Right atrium auricular region (tissue), 2 donors: ENCODE measurements at regions not wholly inside any gene's neighbourhood (a gene's known extent, or its start where the extent isn't known, plus 50 kb on each side); places are given as distances from the start of the nearest gene placed in this dataset.

Source experiments
- DNase-seq: peaks from one replicate; pipeline ENCODE4 v3.0.0-alpha.2; 2019; ENCODE audit warnings: low spot score
- H3K27ac ChIP-seq, 2 donors: fragments of 200-600 bp; sonication (generic); 1 replicate in 1 of 2; 2 replicates in 1 of 2; pipeline ENCODE4 v1.5.1; 2016 to 2019
- H3K27me3 ChIP-seq, 2 donors: fragments of 200-600 bp; sonication (generic); one replicate each; pipeline versions ENCODE4 v1.5.1 to v1.6.0; 2017 to 2019
- H3K36me3 ChIP-seq: fragments of 200-600 bp; sonication (generic); one replicate; pipeline ENCODE4 v1.5.1; 2016
- H3K4me1 ChIP-seq, 2 donors: fragments of 200-600 bp; sonication (generic); one replicate each; pipeline versions ENCODE4 v1.5.1 to v1.6.0; 2017 to 2019
- H3K4me3 ChIP-seq, 2 donors: fragments of 200-600 bp; sonication (generic); 1 replicate in 1 of 2; 2 replicates in 1 of 2; pipeline ENCODE4 v1.5.1; 2017 to 2019; ENCODE audit warnings: mild to moderate bottlenecking in 1 of 2, moderate library complexity in 1 of 2
- H3K9me3 ChIP-seq, 2 donors: fragments of 200-600 bp; sonication (generic); one replicate each; pipeline ENCODE4 v1.5.1; 2019
- CTCF ChIP-seq, 2 donors: fragments of 200-600 bp; sonication (generic); IDR thresholded peaks; one replicate each; pipeline ENCODE4 v1.5.1; 2019; ENCODE audit warnings: antibody characterized with exemption in 2 of 2

GRCh38 chr17:55580596-55581133 is 69.4 kb upstream of the SMIM36 start:
- no peaks in the 10 kb centered on the region for H3K27me3 ChIP-seq
- no peak overlapping the region for H3K27ac ChIP-seq
- TF ChIP-seq CTCF (IDR thresholded peaks at IDR 0.05): no peak
- H3K9me3 ChIP-seq: no peaks in the 10 kb centered on the region
- H3K4me3 ChIP-seq: no peak overlapping the region
- no peak for DNase-seq
- peaks cover 0 to 23% of the 10 kb centered on the region in 2 donors for H3K4me1 ChIP-seq
- no peaks in the 10 kb centered on the region for H3K36me3 ChIP-seq

- DNase-seq: no peak
- H3K36me3 ChIP-seq: no peaks in the 10 kb centered on the region
- H3K27me3 ChIP-seq: no peaks in the 10 kb centered on the region
- peak overlapping the region in 1 of 2 donors; percentile 38 for H3K4me3 ChIP-seq
- TF ChIP-seq CTCF (IDR thresholded peaks at IDR 0.05): no peak
- peaks cover 0 to 13% of the 10 kb centered on the region in 2 donors for H3K4me1 ChIP-seq
- peak overlapping the region; percentile 81 to 88 for H3K27ac ChIP-seq
- H3K9me3 ChIP-seq: no peaks in the 10 kb centered on the region
Measured at GRCh38 chr17:55577687-55578086, 66.4 kb upstream of the SMIM36 start.

- H3K4me3 ChIP-seq: peak overlapping the region in 1 of 2 donors; percentile 38
- H3K27ac ChIP-seq: peak overlapping the region; percentile 81 to 88
- H3K9me3 ChIP-seq: no peaks in the 10 kb centered on the region
- peak; percentile 78 for DNase-seq
- no peaks in the 10 kb centered on the region for H3K27me3 ChIP-seq
- H3K36me3 ChIP-seq: no peaks in the 10 kb centered on the region
- no peak for TF ChIP-seq CTCF (IDR thresholded peaks at IDR 0.05)
- H3K4me1 ChIP-seq: peaks cover 0 to 13% of the 10 kb centered on the region in 2 donors
Measured at GRCh38 chr17:55576996-55577586, 65.8 kb upstream of the SMIM36 start.

- H3K4me1 ChIP-seq: peaks cover 0 to 13% of the 10 kb centered on the region in 2 donors
- peak; percentile 81 for DNase-seq
Measured at GRCh38 chr17:55576237-55576995, 65.2 kb upstream of the SMIM36 start.

GRCh38 chr17:55575058-55575636 is 63.9 kb upstream of the SMIM36 start:
- Histone ChIP-seq H3K9me3 (no peaks in the 10 kb centered on the region), H3K27me3 (no peaks in the 10 kb centered on the region), H3K36me3 (no peaks in the 10 kb centered on the region), H3K27ac (peak overlapping the region in 1 of 2 donors; percentile 88), H3K4me1 (peaks cover 0 to 13% of the 10 kb centered on the region in 2 donors), H3K4me3 (no peak overlapping the region)
- no peak for DNase-seq
- TF ChIP-seq CTCF (IDR thresholded peaks at IDR 0.05): no peak

More at GRCh38 chr17:55576237-55576995, 65.2 kb upstream of the SMIM36 start:
- Histone ChIP-seq H3K36me3 (no peaks in the 10 kb centered on the region), H3K9me3 (no peaks in the 10 kb centered on the region), H3K4me3 (peak overlapping the region in 1 of 2 donors; percentile 38), H3K27ac (peak overlapping the region; percentile 81 to 88), H3K27me3 (no peaks in the 10 kb centered on the region)
- no peak for TF ChIP-seq CTCF (IDR thresholded peaks at IDR 0.05)
